ENCODE measurements at regions not wholly inside any gene's neighbourhood (a gene's known extent, or its start where the extent isn't known, plus 50 kb on each side); places are given as distances from the start of the nearest gene placed in this dataset.

DNA sequence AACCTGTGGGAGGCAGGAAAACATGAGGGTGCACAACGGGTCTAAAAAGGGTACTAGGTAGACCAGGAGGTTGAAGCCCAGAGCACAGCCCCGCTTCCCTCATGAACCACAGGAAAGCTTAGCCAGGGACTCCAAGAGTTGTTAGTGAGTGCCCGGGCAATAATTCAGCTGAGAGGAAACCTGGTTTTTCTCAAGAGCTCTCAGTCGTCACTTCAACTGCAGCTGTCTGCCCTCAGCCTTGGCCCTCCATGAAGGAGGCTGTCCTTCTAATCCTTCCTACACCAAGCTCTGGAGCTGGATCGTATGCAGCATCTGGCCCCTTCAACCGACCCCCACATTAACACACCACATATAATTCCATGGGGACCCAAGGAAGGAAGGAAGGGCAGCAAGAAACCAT, 77.0 kb upstream of the BACE2 start:
- Histone ChIP-seq H3K9me3 (ENCODE audit: low read length) (no peaks in the 10 kb centered on the region), H3K4me2 (ENCODE audit: low read length) (no peak overlapping the region), H4K20me1 (ENCODE audit: insufficient read depth) (no peaks in the 10 kb centered on the region), H3K4me3 (ENCODE audit: low read length) (no peak overlapping the region), H2AFZ (ENCODE audit: low read depth, low read length) (no peak overlapping the region), H3K27me3 (ENCODE audit: insufficient read depth, low read depth, low read length) (no peaks in the 10 kb centered on the region), H3K36me3 (ENCODE audit: insufficient read depth, low read length) (no peaks in the 10 kb centered on the region), H3K9me2 (ENCODE audit: insufficient read depth, low read length) (no peaks in the 10 kb centered on the region), H3F3A (ENCODE audit: insufficient read depth, low read length, poor library complexity, severe bottlenecking) (no peaks in the 10 kb centered on the region), H3K9ac (ENCODE audit: low read length) (no peak overlapping the region), H3K79me2 (replicated peaks; ENCODE audit: insufficient read depth, low read length) (no peaks in the 10 kb centered on the region), H3K27ac (ENCODE audit: low read length) (no peak overlapping the region)
- TF ChIP-seq EP300 (conservative IDR thresholded peaks at IDR 0.05; ENCODE audit: poor library complexity, severe bottlenecking) = no peak
- TF ChIP-seq MXI1 (conservative IDR thresholded peaks at IDR 0.05; ENCODE audit: poor library complexity, severe bottlenecking) = no peak
- TF ChIP-seq CTCF (IDR thresholded peaks at IDR 0.05; ENCODE audit: poor library complexity, severe bottlenecking) = no peak
- no peak for TF ChIP-seq REST (IDR thresholded peaks at IDR 0.05; ENCODE audit: borderline replicate concordance)
- no peak for TF ChIP-seq SMC3 (conservative IDR thresholded peaks at IDR 0.05; ENCODE audit: poor library complexity)
- no peak for TF ChIP-seq EZH2 (IDR thresholded peaks at IDR 0.05; ENCODE audit: borderline replicate concordance, insufficient read depth, low read length, poor library complexity, severe bottlenecking)
- no peak for TF ChIP-seq POLR2AphosphoS5 (IDR thresholded peaks at IDR 0.05)
- no peak for TF ChIP-seq RAD21 (conservative IDR thresholded peaks at IDR 0.05)
- TF ChIP-seq TAF1 (IDR thresholded peaks at IDR 0.05; ENCODE audit: low read depth) = no peak

DNA sequence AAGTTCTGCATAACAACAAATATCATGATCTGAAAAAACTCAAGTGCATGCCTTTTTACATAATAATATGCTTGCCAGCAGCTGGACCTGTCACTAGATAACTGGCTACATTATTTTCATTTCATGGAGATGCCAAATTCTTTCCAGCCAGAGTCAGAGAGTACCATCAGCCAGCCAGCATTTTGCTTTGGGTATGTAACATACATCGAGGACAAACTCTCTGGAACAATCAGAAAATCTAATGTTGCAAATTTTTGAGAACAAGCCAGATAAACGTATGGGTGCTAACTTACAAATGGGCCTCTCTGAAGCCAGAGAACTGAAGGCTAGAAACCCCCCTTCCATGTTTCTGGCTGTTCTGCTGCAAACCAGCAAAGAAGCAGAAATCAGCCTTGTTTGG, 76.3 kb upstream of the BACE2 start:
- Histone ChIP-seq H3K4me3 (ENCODE audit: low read length) (no peak overlapping the region), H3K9me3 (ENCODE audit: low read length) (no peaks in the 10 kb centered on the region), H3K27ac (ENCODE audit: low read length) (no peak overlapping the region), H3K27me3 (ENCODE audit: insufficient read depth, low read depth, low read length) (no peaks in the 10 kb centered on the region), H3K4me2 (ENCODE audit: low read length) (no peak overlapping the region), H3K79me2 (replicated peaks; ENCODE audit: insufficient read depth, low read length) (no peaks in the 10 kb centered on the region), H3F3A (ENCODE audit: insufficient read depth, low read length, poor library complexity, severe bottlenecking) (no peaks in the 10 kb centered on the region), H3K36me3 (ENCODE audit: insufficient read depth, low read length) (no peaks in the 10 kb centered on the region), H4K20me1 (ENCODE audit: insufficient read depth) (no peaks in the 10 kb centered on the region), H2AFZ (ENCODE audit: low read depth, low read length) (no peak overlapping the region), H3K9ac (ENCODE audit: low read length) (no peak overlapping the region), H3K9me2 (ENCODE audit: insufficient read depth, low read length) (no peaks in the 10 kb centered on the region)
- no peak for TF ChIP-seq RAD21 (conservative IDR thresholded peaks at IDR 0.05)
- TF ChIP-seq TAF1 (IDR thresholded peaks at IDR 0.05; ENCODE audit: low read depth) = no peak
- TF ChIP-seq EZH2 (IDR thresholded peaks at IDR 0.05; ENCODE audit: borderline replicate concordance, insufficient read depth, low read length, poor library complexity, severe bottlenecking) = no peak
- TF ChIP-seq CTCF (IDR thresholded peaks at IDR 0.05; ENCODE audit: poor library complexity, severe bottlenecking) = no peak
- no peak for TF ChIP-seq MXI1 (conservative IDR thresholded peaks at IDR 0.05; ENCODE audit: poor library complexity, severe bottlenecking)
- no peak for TF ChIP-seq REST (IDR thresholded peaks at IDR 0.05; ENCODE audit: borderline replicate concordance)
- TF ChIP-seq POLR2AphosphoS5 (IDR thresholded peaks at IDR 0.05) = no peak
- TF ChIP-seq EP300 (conservative IDR thresholded peaks at IDR 0.05; ENCODE audit: poor library complexity, severe bottlenecking) = no peak
- TF ChIP-seq SMC3 (conservative IDR thresholded peaks at IDR 0.05; ENCODE audit: poor library complexity) = no peak
